HG03354 (cell line): ENCODE measurements at regions not wholly inside any gene's neighbourhood (a gene's known extent, or its start where the extent isn't known, plus 50 kb on each side); places are given as distances from the start of the nearest gene placed in this dataset.
A peak's percentile ranks its signal among the peaks of the same experiment; 100 is the strongest.

Source experiments
- ATAC-seq: cut with Tn5 transposase; IDR thresholded peaks from one replicate; pipeline ENCODE4 v1.9.1; 2021; ENCODE audit warnings: mild to moderate bottlenecking; ENCODE audit not compliant: unreplicated experiment, poor library complexity, severe bottlenecking

- ATAC-seq = no peak
Observed at GRCh38 chr20:52383995-52384621, 192.5 kb upstream of the ZFP64 start.

GRCh38 chr20:52382933-52383332, 191.4 kb upstream of the ZFP64 start:
- no peak for ATAC-seq

GRCh38 chr20:52379723-52380336, 188.3 kb upstream of the ZFP64 start:
- ATAC-seq = no peak

GRCh38 chr20:52372169-52372568, 180.6 kb upstream of the ZFP64 start:
- no peak for ATAC-seq

GRCh38 chr20:52365688-52366087, 174.1 kb upstream of the ZFP64 start:
- no peak for ATAC-seq

GRCh38 chr20:52364405-52364804, 172.8 kb upstream of the ZFP64 start:
- no peak for ATAC-seq

- ATAC-seq = no peak
Observed at GRCh38 chr20:52361650-52362049, 170.1 kb upstream of the ZFP64 start.

- no peak for ATAC-seq
Observed at GRCh38 chr20:52349806-52350205, 158.2 kb upstream of the ZFP64 start.

- ATAC-seq = no peak
Observed at GRCh38 chr20:52348434-52348833, 156.9 kb upstream of the ZFP64 start.

- ATAC-seq = no peak
Observed at GRCh38 chr20:52346797-52347196, 155.2 kb upstream of the ZFP64 start.

- ATAC-seq = no peak
Observed at GRCh38 chr20:52342913-52343312, 151.3 kb upstream of the ZFP64 start.

GRCh38 chr20:52340036-52340634, 148.6 kb upstream of the ZFP64 start:
- ATAC-seq = no peak

GRCh38 chr20:52332649-52333250, 141.2 kb upstream of the ZFP64 start:
- no peak for ATAC-seq

- ATAC-seq = no peak
Observed at GRCh38 chr20:52332230-52332629, 140.7 kb upstream of the ZFP64 start.

- ATAC-seq = no peak
Observed at GRCh38 chr20:52331655-52332054, 140.1 kb upstream of the ZFP64 start.

GRCh38 chr20:52321396-52321795, 129.8 kb upstream of the ZFP64 start:
- ATAC-seq = no peak

- no peak for ATAC-seq
Observed at GRCh38 chr20:52318651-52319050, 127.1 kb upstream of the ZFP64 start.

GRCh38 chr20:52313341-52313963, 121.9 kb upstream of the ZFP64 start:
- no peak for ATAC-seq

- peak; percentile 55 for ATAC-seq
Observed at GRCh38 chr20:52312132-52312729, 120.7 kb upstream of the ZFP64 start.

- no peak for ATAC-seq
Observed at GRCh38 chr20:52311209-52311794, 119.7 kb upstream of the ZFP64 start.
